Kidney glomerular epithelial cell (primary cell): ENCODE measurements at regions not wholly inside any gene's neighbourhood (a gene's known extent, or its start where the extent isn't known, plus 50 kb on each side); places are given as distances from the start of the nearest gene placed in this dataset.
A peak's percentile ranks its signal among the peaks of the same experiment; 100 is the strongest.

ENCODE experiments used
- DNase-seq: peaks from one replicate; lab custom pipeline; 2025; lab: John Stamatoyannopoulos, UW

GRCh38 chr9:4435197-4435596 is 55.1 kb upstream of the SLC1A1 start:
- no peak for DNase-seq

GRCh38 chr9:4433379-4433778 is 56.9 kb upstream of the SLC1A1 start:
- DNase-seq = no peak

- peak; percentile 1 for DNase-seq
These were observed 59.6 kb upstream of the SLC1A1 start for GRCh38 chr9:4430432-4431261.

GRCh38 chr9:4425319-4426045 is 64.8 kb upstream of the SLC1A1 start:
- DNase-seq = no peak

GRCh38 chr9:4424891-4425290 is 65.4 kb upstream of the SLC1A1 start:
- no peak for DNase-seq

- no peak for DNase-seq
These were observed 66.2 kb upstream of the SLC1A1 start for GRCh38 chr9:4424038-4424437.

- no peak for DNase-seq
These were observed 67.1 kb upstream of the SLC1A1 start for GRCh38 chr9:4423207-4423610.

- DNase-seq = no peak
These were observed 67.8 kb upstream of the SLC1A1 start for GRCh38 chr9:4422495-4422894.

GRCh38 chr9:4421847-4422246 is 68.4 kb upstream of the SLC1A1 start:
- DNase-seq = no peak

- peak; percentile 21 for DNase-seq
These were observed 69.9 kb upstream of the SLC1A1 start for GRCh38 chr9:4420351-4420750.

GRCh38 chr9:4417578-4418325 is 72.5 kb upstream of the SLC1A1 start:
- DNase-seq = peak; percentile 50

- no peak for DNase-seq
These were observed 73.8 kb upstream of the SLC1A1 start for GRCh38 chr9:4416467-4416866.

- DNase-seq = no peak
These were observed 75.0 kb upstream of the SLC1A1 start for GRCh38 chr9:4415281-4415680.

- no peak for DNase-seq
These were observed 76.4 kb upstream of the SLC1A1 start for GRCh38 chr9:4413856-4414255.

GRCh38 chr9:4404156-4404555 is 86.1 kb upstream of the SLC1A1 start:
- DNase-seq = no peak

GRCh38 chr9:4402501-4402900 is 87.8 kb upstream of the SLC1A1 start:
- no peak for DNase-seq

- no peak for DNase-seq
These were observed 89.5 kb upstream of the SLC1A1 start for GRCh38 chr9:4400731-4401130.

GRCh38 chr9:4397917-4398316 is 92.4 kb upstream of the SLC1A1 start:
- DNase-seq = no peak

GRCh38 chr9:4393806-4394523 is 94.1 kb upstream of the GLIS3 start:
- no peak for DNase-seq

- no peak for DNase-seq
These were observed 89.9 kb upstream of the GLIS3 start for GRCh38 chr9:4389755-4390154.

GRCh38 chr9:4389003-4389402 is 89.1 kb upstream of the GLIS3 start:
- no peak for DNase-seq

- no peak for DNase-seq
These were observed 87.0 kb upstream of the GLIS3 start for GRCh38 chr9:4386819-4387218.
